GM20431 (cell line): ENCODE measurements at regions not wholly inside any gene's neighbourhood (a gene's known extent, or its start where the extent isn't known, plus 50 kb on each side); places are given as distances from the start of the nearest gene placed in this dataset.

ENCODE experiments used
- in situ Hi-C: fragments of 300-500 bp; cut with MseI, MboI; formaldehyde crosslinking; loops from one replicate; pipeline ENCODE4 v1.15.0; 2020; ENCODE audit warnings: low sequenced_read_pairs; ENCODE audit not compliant: unreplicated experiment

- in situ Hi-C loops: no loop called here
Measured at GRCh38 chr20:56828402-56828801, 199.3 kb downstream of the TFAP2C start.

GRCh38 chr20:56829788-56830385 lies 200.8 kb downstream of the TFAP2C start:
- in situ Hi-C loops: no loop called here

GRCh38 chr20:56831795-56832194 lies 202.7 kb downstream of the TFAP2C start:
- in situ Hi-C loops: no loop called here

- in situ Hi-C loops: no loop called here
Measured at GRCh38 chr20:56833427-56833826, 204.3 kb downstream of the TFAP2C start.

- in situ Hi-C loops: no loop called here
Measured at GRCh38 chr20:56835829-56836550, 206.9 kb downstream of the TFAP2C start.

- in situ Hi-C loops: no loop called here
Measured at GRCh38 chr20:56839222-56839621, 210.1 kb downstream of the TFAP2C start.

- in situ Hi-C loops: no loop called here
Measured at GRCh38 chr20:56839786-56840185, 210.7 kb downstream of the TFAP2C start.

- in situ Hi-C loops: no loop called here
Measured at GRCh38 chr20:56840716-56841261, 211.7 kb downstream of the TFAP2C start.

- in situ Hi-C loops: no loop called here
Measured at GRCh38 chr20:56841346-56841908, 212.3 kb downstream of the TFAP2C start.

- in situ Hi-C loops: no loop called here
Measured at GRCh38 chr20:56842056-56842455, 212.9 kb downstream of the TFAP2C start.

- in situ Hi-C loops: no loop called here
Measured at GRCh38 chr20:56843386-56843785, 214.3 kb downstream of the TFAP2C start.

- in situ Hi-C loops: no loop called here
Measured at GRCh38 chr20:56843817-56844216, 214.7 kb downstream of the TFAP2C start.

GRCh38 chr20:56845546-56846086 lies 216.5 kb downstream of the TFAP2C start:
- in situ Hi-C loops: no loop called here

GRCh38 chr20:56848561-56848960 lies 219.5 kb downstream of the TFAP2C start:
- in situ Hi-C loops: no loop called here

GRCh38 chr20:56851552-56851951 lies 222.4 kb downstream of the TFAP2C start:
- in situ Hi-C loops: no loop called here

GRCh38 chr20:56855708-56856107 lies 226.6 kb downstream of the TFAP2C start:
- in situ Hi-C loops: no loop called here

- in situ Hi-C loops: no loop called here
Measured at GRCh38 chr20:56857950-56858349, 228.8 kb downstream of the TFAP2C start.

GRCh38 chr20:56859039-56859800 lies 230.1 kb downstream of the TFAP2C start:
- in situ Hi-C loops: no loop called here

- in situ Hi-C loops: no loop called here
Measured at GRCh38 chr20:56859801-56860261, 230.7 kb downstream of the TFAP2C start.

GRCh38 chr20:56860413-56860812 lies 231.3 kb downstream of the TFAP2C start:
- in situ Hi-C loops: no loop called here
